H1 (cell line): ENCODE measurements at regions not wholly inside any gene's neighbourhood (a gene's known extent, or its start where the extent isn't known, plus 50 kb on each side); places are given as distances from the start of the nearest gene placed in this dataset.

ENCODE experiments used
- CTCF ChIA-PET: fragments of 300-600 bp; sonication (Branson Sonifier 250); formaldehyde crosslinking; loops from one replicate; lab custom pipeline; 2021; ENCODE audit not compliant: partially characterized antibody; lab: Charles Lee
- POLR2A ChIA-PET: fragments of 300-600 bp; sonication (Branson Sonifier 250); formaldehyde crosslinking; loops from one replicate; lab custom pipeline; 2021; ENCODE audit warnings: inconsistent platforms; ENCODE audit not compliant: partially characterized antibody; lab: Charles Lee
- DNase-seq, 2 experiments: peaks; one replicate each; pipeline versions ENCODE4 v3.0.0 to v3.0.0-alpha.2; 2010 to 2022; ENCODE audit warnings: low spot score in 2 of 2, low read depth in 1 of 2, mixed read lengths in 1 of 2
- FAIRE-seq: peaks from 2 replicates; lab custom pipeline; 2011; peaks lifted over from hg19 to GRCh38; lab: Jason Lieb, UNC
- H2AFZ ChIP-seq: 2 replicates; pipeline ENCODE4 v1.8.1; 2012; ENCODE audit warnings: low read length, inconsistent platforms
- H2AK5ac ChIP-seq: 2 replicates; pipeline ENCODE4 v1.6.1; 2013; ENCODE audit warnings: low read depth, low read length
- H2BK120ac ChIP-seq: replicated peaks from 2 replicates; pipeline ENCODE3; 2013; ENCODE audit warnings: low read depth, low read length, inconsistent platforms
- H2BK12ac ChIP-seq: 2 replicates; pipeline ENCODE4 v1.6.1; 2013; ENCODE audit warnings: low read depth, low read length
- H2BK15ac ChIP-seq: 2 replicates; pipeline ENCODE4 v1.6.1; 2013; ENCODE audit warnings: low read length
- H2BK20ac ChIP-seq: 2 replicates; pipeline ENCODE4 v1.6.1; 2013; ENCODE audit warnings: low read length
- H2BK5ac ChIP-seq: 2 replicates; pipeline ENCODE4 v1.6.1; 2013; ENCODE audit warnings: low read depth, low read length
- H3K14ac ChIP-seq: 2 replicates; pipeline ENCODE4 v1.6.1; 2013; ENCODE audit warnings: inconsistent platforms; ENCODE audit not compliant: insufficient read length
- H3K18ac ChIP-seq: 2 replicates; pipeline ENCODE4 v1.6.1; 2013; ENCODE audit warnings: low read length; ENCODE audit errors: extremely low read depth
- H3K23ac ChIP-seq: 2 replicates; pipeline ENCODE4 v1.6.1; 2013; ENCODE audit warnings: inconsistent platforms; ENCODE audit not compliant: insufficient read length
- H3K23me2 ChIP-seq: 2 replicates; pipeline ENCODE4 v1.6.1; 2013; ENCODE audit warnings: low read depth, low read length
- H3K27ac ChIP-seq: 2 replicates; pipeline ENCODE4 v1.6.1; 2011; ENCODE audit warnings: low read depth, low read length, inconsistent platforms
- H3K27me3 ChIP-seq, 4 experiments: replicated peaks in 1 of 4; 1 replicate in 1 of 4; 2 replicates in 3 of 4; pipeline versions ENCODE4 v1.6.1 to v1.8.1; 2011 to 2013; ENCODE audit warnings: low read length in 3 of 4, mild to moderate bottlenecking in 3 of 4, inconsistent platforms in 2 of 4, mixed read lengths in 2 of 4, moderate library complexity in 1 of 4; ENCODE audit not compliant: control insufficient read depth in 3 of 4, insufficient read depth in 3 of 4; ENCODE audit errors: extremely low read depth in 1 of 4
- H3K36me3 ChIP-seq, 4 experiments: 2 replicates each; pipeline versions ENCODE4 v1.6.1 to v1.8.1; 2011 to 2013; ENCODE audit warnings: mild to moderate bottlenecking in 4 of 4, low read length in 3 of 4, moderate library complexity in 2 of 4, control low read depth in 1 of 4, inconsistent platforms in 1 of 4; ENCODE audit not compliant: insufficient read depth in 4 of 4, control insufficient read depth in 2 of 4
- H3K4ac ChIP-seq: replicated peaks from 2 replicates; pipeline ENCODE3; 2013; ENCODE audit warnings: low read length, low read depth, mixed read lengths, inconsistent platforms; ENCODE audit not compliant: insufficient read length
- H3K4me1 ChIP-seq, 4 experiments: replicated peaks in 1 of 4; 1 replicate in 1 of 4; 2 replicates in 3 of 4; pipeline versions ENCODE4 v1.6.1 to v1.8.1; 2011 to 2013; ENCODE audit warnings: low read length in 3 of 4, inconsistent platforms in 2 of 4, mixed read lengths in 1 of 4; ENCODE audit not compliant: insufficient read depth in 4 of 4, control insufficient read depth in 3 of 4
- H3K4me2 ChIP-seq, 2 experiments: 2 replicates each; pipeline versions ENCODE4 v1.6.1 to v1.8.1; 2011 to 2013; ENCODE audit warnings: low read depth in 2 of 2, low read length in 2 of 2, control low read depth in 1 of 2, inconsistent platforms in 1 of 2, mild to moderate bottlenecking in 1 of 2; ENCODE audit not compliant: insufficient read depth in 1 of 2
- H3K4me3 ChIP-seq, 4 experiments: fragments of 200-600, 300-600 bp in 1 of 4; sonication (generic), shearing (Covaris generic), sonication (Bioruptor Twin) in 1 of 4; 2 replicates each; pipeline versions ENCODE4 v1.5.1 to v1.8.1; 2011 to 2016; ENCODE audit warnings: low read length in 4 of 4, low read depth in 3 of 4, control low read depth in 2 of 4, inconsistent platforms in 2 of 4, mild to moderate bottlenecking in 2 of 4, mixed read lengths in 1 of 4, moderate library complexity in 1 of 4; ENCODE audit not compliant: insufficient read depth in 2 of 4; ENCODE audit errors: extremely low read depth in 1 of 4
- H3K56ac ChIP-seq: replicated peaks from 2 replicates; pipeline ENCODE3; 2013; ENCODE audit warnings: low read depth, mild to moderate bottlenecking, mixed read lengths, low read length, inconsistent platforms; ENCODE audit not compliant: insufficient read length
- H3K79me1 ChIP-seq: 2 replicates; pipeline ENCODE4 v1.6.1; 2013; ENCODE audit warnings: low read depth, low read length, control low read depth
- H3K79me2 ChIP-seq, 2 experiments: 2 replicates each; pipeline versions ENCODE4 v1.6.1 to v1.8.1; 2012 to 2013; ENCODE audit warnings: low read length in 2 of 2, mild to moderate bottlenecking in 2 of 2, inconsistent platforms in 1 of 2; ENCODE audit not compliant: insufficient read depth in 2 of 2, control insufficient read depth in 1 of 2
- H3K9ac ChIP-seq, 4 experiments: replicated peaks in 1 of 4; 1 replicate in 1 of 4; 2 replicates in 3 of 4; pipeline versions ENCODE4 v1.6.1 to v1.8.1; 2011 to 2013; ENCODE audit warnings: low read depth in 3 of 4, low read length in 3 of 4, control low read depth in 2 of 4, mild to moderate bottlenecking in 2 of 4, moderate library complexity in 2 of 4, inconsistent platforms in 1 of 4; ENCODE audit errors: extremely low read depth in 1 of 4
- H3K9me3 ChIP-seq, 2 experiments: 2 replicates each; pipeline versions ENCODE4 v1.6.1 to v1.8.1; 2012 to 2013; ENCODE audit warnings: mild to moderate bottlenecking in 2 of 2, moderate library complexity in 2 of 2, control low read depth in 1 of 2, inconsistent platforms in 1 of 2, low read depth in 1 of 2, low read length in 1 of 2, mixed read lengths in 1 of 2; ENCODE audit not compliant: insufficient read depth in 2 of 2
- H4K20me1 ChIP-seq, 2 experiments: replicated peaks in 1 of 2; 2 replicates each; pipeline versions ENCODE3 to v1.8.1; 2011 to 2013; ENCODE audit warnings: inconsistent platforms in 2 of 2, low read length in 2 of 2, mild to moderate bottlenecking in 1 of 2; ENCODE audit not compliant: insufficient read depth in 2 of 2, control insufficient read depth in 1 of 2
- H4K5ac ChIP-seq: 2 replicates; pipeline ENCODE4 v1.6.1; 2013; ENCODE audit warnings: low read length, low read depth, mixed read lengths, inconsistent platforms; ENCODE audit not compliant: insufficient read length
- H4K8ac ChIP-seq: 2 replicates; pipeline ENCODE4 v1.8.0; 2013; ENCODE audit warnings: mild to moderate bottlenecking, moderate library complexity, low read length, inconsistent platforms; ENCODE audit not compliant: insufficient read depth; ENCODE audit errors: extremely low read depth
- H4K91ac ChIP-seq: replicated peaks from 2 replicates; pipeline ENCODE3; 2013; ENCODE audit warnings: low read length, mixed read lengths, inconsistent platforms; ENCODE audit not compliant: insufficient read length
- ASH2L ChIP-seq: fragments of 200-600, 300-600 bp; sonication (generic); IDR thresholded peaks from one replicate; pipeline ENCODE4 v1.7.1; 2017; ENCODE audit warnings: low read length
- BRCA1 ChIP-seq: IDR thresholded peaks from 2 replicates; pipeline ENCODE4 v1.6.1; 2012; ENCODE audit warnings: low read depth, low read length, improper control_type of control experiment
- GABPA ChIP-seq: IDR thresholded peaks from 2 replicates; pipeline ENCODE4 v1.6.1; 2011; ENCODE audit warnings: mild to moderate bottlenecking, low read length, moderate library complexity, borderline replicate concordance; ENCODE audit not compliant: insufficient read depth
- HDAC6 ChIP-seq: IDR thresholded peaks from one replicate; pipeline ENCODE4 v1.7.1; 2012; ENCODE audit warnings: low read depth, mild to moderate bottlenecking, inconsistent platforms, low read length, moderate library complexity
- POLR2AphosphoS5 ChIP-seq: IDR thresholded peaks from 2 replicates; pipeline ENCODE4 v1.6.1; 2011; ENCODE audit warnings: low read depth, low read length
- RBBP5 ChIP-seq: IDR thresholded peaks from 2 replicates; pipeline ENCODE4 v1.7.1; 2012; ENCODE audit warnings: low read depth, mild to moderate bottlenecking, inconsistent platforms, low read length, moderate library complexity, borderline replicate concordance
- SRF ChIP-seq: IDR thresholded peaks from 2 replicates; pipeline ENCODE4 v1.6.1; 2011; ENCODE audit warnings: mild to moderate bottlenecking, low read depth, low read length, moderate library complexity
- TBP ChIP-seq: IDR thresholded peaks from 2 replicates; pipeline ENCODE4 v1.6.1; 2011; ENCODE audit warnings: low read depth, low read length, improper control_type of control experiment
- YY1 ChIP-seq: IDR thresholded peaks from 2 replicates; pipeline ENCODE4 v1.6.1; 2011; ENCODE audit warnings: low read depth, mild to moderate bottlenecking, low read length

DNA sequence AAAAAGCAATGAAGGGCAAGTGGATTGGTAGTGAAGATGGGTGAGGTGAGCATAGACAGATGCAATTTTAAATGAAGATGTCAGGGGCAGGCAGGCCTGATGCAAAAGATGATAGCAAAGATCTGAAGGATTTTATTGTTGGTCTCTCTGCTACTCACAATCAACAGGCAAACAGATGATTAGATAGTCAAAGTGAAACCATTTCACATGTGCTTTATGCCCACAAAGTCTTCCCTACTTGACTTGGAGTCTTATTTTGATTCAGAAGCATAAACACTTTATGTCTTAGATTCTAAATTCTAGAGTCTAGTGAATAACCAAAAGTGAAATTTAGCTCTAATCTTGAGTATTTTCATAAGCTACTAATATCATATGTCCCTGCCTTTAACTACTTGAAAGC, 153.8 kb upstream of the HNRNPA3 start:
- H3K27me3 ChIP-seq, result no peaks in the 10 kb centered on the region
- no peak for DNase-seq
- ChIA-PET CTCF (interaction anchor here (0.6 to 5.0 kb wide), 5 partner anchors 10 to 709 kb away, joined by 3 to 28 read pairs (median 4); no protein-coding TSS in a partner anchor), POLR2A (no interaction called here)
- H3K27ac ChIP-seq, result no peak overlapping the region
- H3K4me2 ChIP-seq, result no peak overlapping the region
- no peak overlapping the region for H2BK5ac ChIP-seq
- H3K4me1 ChIP-seq, result no peaks in the 10 kb centered on the region
- no peak overlapping the region for H3K9ac ChIP-seq
- no peak overlapping the region for H4K91ac ChIP-seq
- H4K5ac ChIP-seq, result no peak overlapping the region
- no peak overlapping the region for H2BK12ac ChIP-seq
- no peaks in the 10 kb centered on the region for H3K79me2 ChIP-seq
- no peaks in the 10 kb centered on the region for H3K23me2 ChIP-seq
- no peak overlapping the region for H2BK120ac ChIP-seq
- no peak overlapping the region for H3K18ac ChIP-seq
- H2AFZ ChIP-seq, result no peak overlapping the region
- no peak overlapping the region for H4K8ac ChIP-seq
- no peaks in the 10 kb centered on the region for H4K20me1 ChIP-seq
- no peak overlapping the region for H3K56ac ChIP-seq
- no peaks in the 10 kb centered on the region for H3K9me3 ChIP-seq
- no peaks in the 10 kb centered on the region for H3K36me3 ChIP-seq
- H2AK5ac ChIP-seq, result no peak overlapping the region
- TF ChIP-seq TBP (no peak), POLR2AphosphoS5 (no peak), RBBP5 (no peak), SRF (no peak), GABPA (no peak), HDAC6 (no peak), BRCA1 (no peak), YY1 (no peak), ASH2L (no peak)
- H3K79me1 ChIP-seq, result no peaks in the 10 kb centered on the region
- H3K4ac ChIP-seq, result no peak overlapping the region
- H3K4me3 ChIP-seq, result no peak overlapping the region
- H2BK15ac ChIP-seq, result no peak overlapping the region
- H3K14ac ChIP-seq, result no peak overlapping the region
- no peak overlapping the region for H3K23ac ChIP-seq
- no peak for FAIRE-seq
- H2BK20ac ChIP-seq, result no peak overlapping the region
